ENCODE measurements at regions not wholly inside any gene's neighbourhood (a gene's known extent, or its start where the extent isn't known, plus 50 kb on each side); places are given as distances from the start of the nearest gene placed in this dataset.
"Not testable (repeated sequence)": the region's sequence is repeated elsewhere in the genome, so short reads cannot be mapped to it uniquely, and the experiment has no call there.

- FAIRE-seq (no peak), DNase-seq (ENCODE audit: low spot score in 2 of 2) (no peak)
Measured at GRCh38 chr9:21688108-21689102, 114.0 kb upstream of the MTAP start.

- no peak for DNase-seq (ENCODE audit: low spot score in 2 of 2)
- FAIRE-seq = no peak
Measured at GRCh38 chr9:21689854-21690253, 112.6 kb upstream of the MTAP start.

- no peak for DNase-seq (ENCODE audit: low spot score in 2 of 2)
- FAIRE-seq = no peak
Measured at GRCh38 chr9:21690561-21690960, 111.9 kb upstream of the MTAP start.

GRCh38 chr9:21692390-21692789, 110.0 kb upstream of the MTAP start:
- FAIRE-seq = no peak
- DNase-seq (ENCODE audit: low spot score in 2 of 2) = no peak

- FAIRE-seq (no peak), DNase-seq (ENCODE audit: low spot score in 2 of 2) (no peak)
Measured at GRCh38 chr9:21694424-21694823, 108.0 kb upstream of the MTAP start.

GRCh38 chr9:21695443-21695842, 107.0 kb upstream of the MTAP start:
- DNase-seq (ENCODE audit: low spot score in 2 of 2) (no peak), FAIRE-seq (no peak)

- FAIRE-seq (no peak), DNase-seq (ENCODE audit: low spot score in 2 of 2) (no peak)
Measured at GRCh38 chr9:21695874-21696341, 106.5 kb upstream of the MTAP start.

- DNase-seq (ENCODE audit: low spot score in 2 of 2) (no peak), FAIRE-seq (no peak)
Measured at GRCh38 chr9:21696411-21696871, 106.0 kb upstream of the MTAP start.

GRCh38 chr9:21708260-21708711, 94.2 kb upstream of the MTAP start:
- FAIRE-seq = no peak
- no peak for DNase-seq (ENCODE audit: low spot score in 2 of 2)

GRCh38 chr9:21708856-21709255, 93.6 kb upstream of the MTAP start:
- DNase-seq (ENCODE audit: low spot score in 2 of 2) (no peak), FAIRE-seq (no peak)

- FAIRE-seq (no peak), DNase-seq (ENCODE audit: low spot score in 2 of 2) (no peak)
Measured at GRCh38 chr9:21709464-21710058, 92.9 kb upstream of the MTAP start.

GRCh38 chr9:21710548-21711191, 91.8 kb upstream of the MTAP start:
- FAIRE-seq (no peak), DNase-seq (ENCODE audit: low spot score in 2 of 2) (no peak)

GRCh38 chr9:21711504-21711903, 90.9 kb upstream of the MTAP start:
- DNase-seq (ENCODE audit: low spot score in 2 of 2) (no peak), FAIRE-seq (no peak)

- DNase-seq (ENCODE audit: low spot score in 2 of 2) (no peak), FAIRE-seq (no peak)
Measured at GRCh38 chr9:21715408-21715807, 87.0 kb upstream of the MTAP start.

- DNase-seq (ENCODE audit: low spot score in 2 of 2) (no peak), FAIRE-seq (no peak)
Measured at GRCh38 chr9:21720758-21721157, 81.7 kb upstream of the MTAP start.

- DNase-seq (ENCODE audit: low spot score in 2 of 2); FAIRE-seq: not testable (repeated sequence)
Measured at GRCh38 chr9:21727411-21727810, 75.0 kb upstream of the MTAP start.

GRCh38 chr9:21728781-21729180, 73.7 kb upstream of the MTAP start:
- FAIRE-seq = no peak
- no peak for DNase-seq (ENCODE audit: low spot score in 2 of 2)

- DNase-seq (ENCODE audit: low spot score in 2 of 2) (no peak), FAIRE-seq (no peak)
Measured at GRCh38 chr9:21729648-21730047, 72.8 kb upstream of the MTAP start.

GRCh38 chr9:21730899-21731298, 71.5 kb upstream of the MTAP start:
- DNase-seq (ENCODE audit: low spot score in 2 of 2) = no peak

GRCh38 chr9:21741151-21741550, 61.3 kb upstream of the MTAP start:
- no peak for FAIRE-seq

More at GRCh38 chr9:21730899-21731298, 71.5 kb upstream of the MTAP start:
- no peak for FAIRE-seq

GRCh38 chr9:21744320-21744719, 58.1 kb upstream of the MTAP start:
- DNase-seq (ENCODE audit: low spot score in 2 of 2) = no peak
- FAIRE-seq = no peak

More at GRCh38 chr9:21741151-21741550, 61.3 kb upstream of the MTAP start:
- no peak for DNase-seq (ENCODE audit: low spot score in 2 of 2)

Data from frontal cortex (tissue), 3 donors.